K562 (cell line): ENCODE measurements at regions not wholly inside any gene's neighbourhood (a gene's known extent, or its start where the extent isn't known, plus 50 kb on each side); places are given as distances from the start of the nearest gene placed in this dataset.

ENCODE experiments used
- ATAC-seq: fragments of 200-7000 bp; cut with Tn5 transposase; 3 replicates; pipeline ENCODE4 v1.9.1; 2020; ENCODE audit warnings: moderate library complexity
- BruUV-seq: library from RNA; stranded (reverse); fragments of 400-500 nt; replicated peaks from 2 replicates; lab custom pipeline; 2021; lab: Mats Ljungman, UMichigan
- CTCF ChIA-PET: fragments of 300-600 bp; formaldehyde crosslinking; extraction: SDS; loops from one replicate; lab custom pipeline; 2021; ENCODE audit warnings: low intra/inter-chr PET ratio; lab: Yijun Ruan, JAX
- POLR2A ChIA-PET: fragments of 300-600, 350-650 bp; sonication (Branson Sonifier 250); formaldehyde crosslinking; extraction: SDS; loops from one replicate; lab custom pipeline; 2021; ENCODE audit warnings: antibody characterized with exemption, inconsistent platforms; lab: Yijun Ruan, JAX
- DNase-seq, 4 experiments: peaks; one replicate each; pipeline versions ENCODE4 v3.0.0 to v3.0.0-alpha.2; 2011 to 2018; ENCODE audit warnings: low spot score in 3 of 4, mixed read lengths in 3 of 4; ENCODE audit errors: extremely low read depth in 1 of 4
- FAIRE-seq: peaks from 2 replicates; lab custom pipeline; 2011; peaks lifted over from hg19 to GRCh38; lab: Jason Lieb, UNC
- H2AFZ ChIP-seq: 2 replicates; pipeline ENCODE4 v1.6.0; 2011; ENCODE audit warnings: low read depth, low read length, control low read depth, inconsistent platforms
- H3K27ac ChIP-seq: fragments of 200-600 bp; 3 replicates; pipeline ENCODE4 v1.8.0; 2011; ENCODE audit warnings: low read depth, mild to moderate bottlenecking, control low read depth, inconsistent platforms, low read length, moderate library complexity, mixed read lengths; ENCODE audit errors: extremely low read depth
- H3K27me3 ChIP-seq, 2 experiments: fragments of 300-600 bp in 1 of 2; 2 replicates in 1 of 2; 3 replicates in 1 of 2; pipeline versions ENCODE4 v1.6.0 to v1.8.0; 2011; ENCODE audit warnings: inconsistent platforms in 2 of 2, low read length in 2 of 2, mild to moderate bottlenecking in 1 of 2, mixed read lengths in 1 of 2, moderate library complexity in 1 of 2; ENCODE audit not compliant: control insufficient read depth in 2 of 2, insufficient read depth in 2 of 2
- H3K36me3 ChIP-seq: fragments of 300-600 bp; 3 replicates; pipeline ENCODE4 v1.8.0; 2011; ENCODE audit warnings: mild to moderate bottlenecking, low read length, inconsistent platforms; ENCODE audit not compliant: control insufficient read depth, insufficient read depth
- H3K4me1 ChIP-seq, 2 experiments: fragments of 200-600 bp in 1 of 2; replicated peaks in 1 of 2; 2 replicates in 1 of 2; 3 replicates in 1 of 2; pipeline versions ENCODE4 v1.5.1 to v1.8.0; 2011; ENCODE audit warnings: inconsistent platforms in 2 of 2, low read length in 2 of 2, mild to moderate bottlenecking in 1 of 2, mixed read lengths in 1 of 2, moderate library complexity in 1 of 2; ENCODE audit not compliant: control insufficient read depth in 2 of 2, insufficient read depth in 2 of 2
- H3K4me2 ChIP-seq: 2 replicates; pipeline ENCODE4 v1.6.1; 2011; ENCODE audit warnings: low read length, control low read depth, inconsistent platforms, mixed read lengths; ENCODE audit not compliant: insufficient read depth
- H3K4me3 ChIP-seq: fragments of 200-600 bp; sonication (generic), shearing (Covaris generic); 2 replicates; pipeline ENCODE4 v1.5.1; 2016; ENCODE audit warnings: control low read depth, inconsistent platforms
- H3K79me2 ChIP-seq: fragments of 200-600 bp; 3 replicates; pipeline ENCODE4 v1.8.0; 2011; ENCODE audit warnings: low read length, inconsistent platforms; ENCODE audit not compliant: control insufficient read depth, insufficient read depth
- H3K9ac ChIP-seq, 2 experiments: 2 replicates each; pipeline versions ENCODE4 v1.6.0 to v1.6.1; 2011; ENCODE audit warnings: low read depth in 2 of 2, low read length in 2 of 2, control low read depth in 1 of 2, inconsistent platforms in 1 of 2, mild to moderate bottlenecking in 1 of 2, mixed read lengths in 1 of 2; ENCODE audit not compliant: insufficient read depth in 1 of 2
- H3K9me1 ChIP-seq: one replicate; pipeline ENCODE4 v1.6.0; 2011; ENCODE audit warnings: inconsistent platforms, mild to moderate bottlenecking, low read length, moderate library complexity; ENCODE audit not compliant: control insufficient read depth, insufficient read depth
- H3K9me3 ChIP-seq: replicated peaks from 2 replicates; pipeline ENCODE4 v1.5.1; 2011; ENCODE audit warnings: low read depth, low read length, inconsistent platforms; ENCODE audit not compliant: control insufficient read depth, insufficient read depth
- H4K20me1 ChIP-seq: replicated peaks from 2 replicates; pipeline ENCODE4 v1.6.1; 2011; ENCODE audit warnings: low read length, inconsistent platforms, mixed read lengths; ENCODE audit not compliant: control insufficient read depth, insufficient read depth
- CBFA2T2 ChIP-seq: fragments of 450-650 bp; conservative IDR thresholded peaks from 2 replicates; pipeline ENCODE4 v1.6.1; 2017; ENCODE audit warnings: mild to moderate bottlenecking
- CREBBP ChIP-seq: IDR thresholded peaks from one replicate; pipeline ENCODE4 v1.6.1; 2012; ENCODE audit warnings: low read depth, mild to moderate bottlenecking, control low read depth, inconsistent platforms, low read length
- FOXJ3 ChIP-seq: sonication (generic); formaldehyde crosslinking; IDR thresholded peaks from 2 replicates; pipeline ENCODE4 v1.4.0; 2020; ENCODE audit warnings: mild to moderate bottlenecking, missing genetic modification reagents
- GABPB1 ChIP-seq: sonication (generic); formaldehyde crosslinking; IDR thresholded peaks from 2 replicates; pipeline ENCODE4 v1.8.0; 2022; ENCODE audit warnings: mild to moderate bottlenecking, missing genetic modification reagents
- ILK ChIP-seq: fragments of 450-650 bp; IDR thresholded peaks from 2 replicates; pipeline ENCODE4 v1.6.1; 2016; ENCODE audit warnings: missing genetic modification characterization, low read depth, mild to moderate bottlenecking, missing compliant biosample characterization, moderate library complexity, borderline replicate concordance
- JUND ChIP-seq, 2 experiments: IDR thresholded peaks; 2 replicates in 1 of 2; 3 replicates in 1 of 2; pipeline ENCODE4 v1.6.1; 2011; ENCODE audit warnings: borderline replicate concordance in 2 of 2, low read depth in 2 of 2, low read length in 2 of 2, improper control_type of control experiment in 1 of 2, missing biosample characterization in 1 of 2, missing genetic modification characterization in 1 of 2, missing genetic modification reagents in 1 of 2
- MCM2 ChIP-seq: fragments of 450-650 bp; IDR thresholded peaks from 2 replicates; pipeline ENCODE4 v1.6.1; 2017; ENCODE audit warnings: low read depth, mild to moderate bottlenecking
- NFXL1 ChIP-seq: fragments of 450-650 bp; formaldehyde crosslinking; IDR thresholded peaks from 2 replicates; pipeline ENCODE4 v1.4.0; 2021; ENCODE audit warnings: mild to moderate bottlenecking
- RFX1 ChIP-seq: fragments of 450-650 bp; IDR thresholded peaks from 2 replicates; pipeline ENCODE4 v1.6.1; 2016; ENCODE audit warnings: mild to moderate bottlenecking, moderate library complexity
- SREBF2 ChIP-seq: sonication (generic); formaldehyde crosslinking; IDR thresholded peaks from 2 replicates; pipeline ENCODE4 v1.4.0; 2020; ENCODE audit warnings: mild to moderate bottlenecking, missing genetic modification reagents
- TEAD4 ChIP-seq, 2 experiments: sonication (generic) in 1 of 2; formaldehyde crosslinking in 1 of 2; IDR thresholded peaks; 2 replicates each; pipeline versions ENCODE4 v1.6.1 to v1.8.0; 2012 to 2022; ENCODE audit warnings: borderline replicate concordance in 1 of 2, inconsistent platforms in 1 of 2, low read length in 1 of 2, mild to moderate bottlenecking in 1 of 2, missing genetic modification reagents in 1 of 2
- YBX1 ChIP-seq: fragments of 450-650 bp; IDR thresholded peaks from 2 replicates; pipeline ENCODE4 v1.7.1; 2016; ENCODE audit warnings: mild to moderate bottlenecking
- ZNF143 ChIP-seq: sonication (generic); formaldehyde crosslinking; IDR thresholded peaks from 2 replicates; pipeline ENCODE4 v1.9.0; 2022; ENCODE audit warnings: mild to moderate bottlenecking, missing genetic modification reagents
- ZNF57 ChIP-seq: fragments of 450-650 bp; formaldehyde crosslinking; IDR thresholded peaks from 2 replicates; pipeline ENCODE4 v1.4.0; 2020; ENCODE audit warnings: mild to moderate bottlenecking, moderate library complexity
- ZNF584 ChIP-seq: fragments of 200-800 bp; sonication (Bioruptor generic); IDR thresholded peaks from 2 replicates; pipeline ENCODE4 v1.6.1; 2016; ENCODE audit warnings: low read depth, mild to moderate bottlenecking, missing genetic modification characterization, missing compliant biosample characterization
- WGBS: fragments of 100-300 bp; shearing (Covaris generic); methylation state at CpG from one replicate; pipeline ENCODE4 v1.1.6; 2016; ENCODE audit warnings: low coverage, mixed read lengths; ENCODE audit not compliant: insufficient coverage; ENCODE audit errors: missing lambda C conversion rate; 5-methylcytosine and 5-hydroxymethylcytosine counted together
- in situ Hi-C: fragments of 300-500 bp; cut with MboI; formaldehyde crosslinking; loops from 4 replicates; pipeline ENCODE4 v1.15.0; 2018; ENCODE audit warnings: inconsistent platforms, mixed read lengths
- intact Hi-C: fragments of 100-400 bp; cut with micrococcal nuclease; formaldehyde crosslinking; loops from 2 replicates; pipeline ENCODE4 v1.14.2; 2022
- TF ChIP-seq, protein P1 (sequence below): fragments of 450-650 bp; IDR thresholded peaks from 2 replicates; pipeline ENCODE4 v1.6.1; 2017; ENCODE audit warnings: antibody characterized with exemption
- TF ChIP-seq, protein P2 (sequence below): fragments of 450-650 bp; IDR thresholded peaks from 2 replicates; pipeline ENCODE4 v1.6.1; 2016; ENCODE audit warnings: antibody characterized with exemption
- TF ChIP-seq, protein P3 (sequence below): fragments of 250-450 bp; sonication (Bioruptor Pico); IDR thresholded peaks from 2 replicates; pipeline ENCODE4 v1.5.1; 2021; ENCODE audit warnings: mild to moderate bottlenecking

DNA sequence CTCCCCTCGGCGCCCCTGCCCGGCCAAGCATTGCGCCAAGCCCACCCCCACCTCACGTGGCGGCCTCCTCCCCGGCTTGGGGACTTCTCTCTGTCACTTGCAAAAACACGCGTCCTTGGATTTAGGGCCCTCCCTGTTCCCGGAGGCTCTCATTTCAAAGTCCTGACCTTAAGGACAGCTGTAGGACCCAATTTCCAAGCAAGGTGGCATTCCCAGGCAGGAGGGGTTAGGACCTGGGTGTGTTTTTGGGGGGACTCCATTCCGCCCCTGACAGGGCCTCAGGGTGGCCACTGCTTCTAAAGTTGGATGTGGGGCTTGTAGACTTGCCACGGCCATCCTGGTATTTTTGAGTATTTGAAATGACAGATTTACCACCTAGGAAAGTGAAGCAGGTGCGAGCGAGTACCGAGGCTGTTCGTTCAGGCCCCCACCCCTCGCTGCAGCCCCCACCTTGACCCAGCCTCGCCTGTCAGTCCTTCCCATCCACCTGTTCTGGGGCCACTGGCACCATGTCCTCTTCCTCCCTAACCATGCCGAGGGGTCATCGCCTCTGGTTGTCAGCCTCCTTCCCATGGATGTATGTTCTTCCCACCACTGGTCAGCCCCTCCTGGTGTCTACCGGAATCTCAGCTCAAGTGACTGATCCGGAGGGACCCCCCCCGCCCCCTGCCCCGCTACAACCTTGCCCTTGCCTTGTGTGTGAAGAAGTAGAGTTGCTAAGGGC is 52.4 kb downstream of the MRPL36 start:
- Histone ChIP-seq H3K9ac (no peak overlapping the region), H3K27me3 (peaks cover 62 to 87% of the 10 kb centered on the region in 2 experiments; a peak in 4 of 5 replicates), H2AFZ (0 out of 2 replicates have a peak overlapping the region, but pooled peaks have one; percentile 10), H3K27ac (no peak overlapping the region), H3K4me2 (no peak overlapping the region), H3K4me1 (peaks cover 0 to 15% of the 10 kb centered on the region in 2 experiments; a peak in 2 of 5 replicates), H3K9me1 (no peaks in the 10 kb centered on the region), H3K36me3 (no peaks in the 10 kb centered on the region), H4K20me1 (0 out of 2 replicates have a peak, but pooled peaks cover 2% of the 10 kb centered on the region), H3K4me3 (no peak overlapping the region), H3K9me3 (no peaks in the 10 kb centered on the region), H3K79me2 (no peaks in the 10 kb centered on the region)
- DNase-seq = no peak
- TF ChIP-seq MCM2 = no peak
- TF ChIP-seq GABPB1 (CRISPR knock-in tag) = no peak
- no peak for TF ChIP-seq FOXJ3 (CRISPR knock-in tag)
- TF ChIP-seq ZNF143 (CRISPR knock-in tag) = no peak
- no peak for TF ChIP-seq YBX1
- TF ChIP-seq ZNF57 (CRISPR knock-in tag) = no peak
- TF ChIP-seq RFX1 = no peak
- TF ChIP-seq, protein P1, sequence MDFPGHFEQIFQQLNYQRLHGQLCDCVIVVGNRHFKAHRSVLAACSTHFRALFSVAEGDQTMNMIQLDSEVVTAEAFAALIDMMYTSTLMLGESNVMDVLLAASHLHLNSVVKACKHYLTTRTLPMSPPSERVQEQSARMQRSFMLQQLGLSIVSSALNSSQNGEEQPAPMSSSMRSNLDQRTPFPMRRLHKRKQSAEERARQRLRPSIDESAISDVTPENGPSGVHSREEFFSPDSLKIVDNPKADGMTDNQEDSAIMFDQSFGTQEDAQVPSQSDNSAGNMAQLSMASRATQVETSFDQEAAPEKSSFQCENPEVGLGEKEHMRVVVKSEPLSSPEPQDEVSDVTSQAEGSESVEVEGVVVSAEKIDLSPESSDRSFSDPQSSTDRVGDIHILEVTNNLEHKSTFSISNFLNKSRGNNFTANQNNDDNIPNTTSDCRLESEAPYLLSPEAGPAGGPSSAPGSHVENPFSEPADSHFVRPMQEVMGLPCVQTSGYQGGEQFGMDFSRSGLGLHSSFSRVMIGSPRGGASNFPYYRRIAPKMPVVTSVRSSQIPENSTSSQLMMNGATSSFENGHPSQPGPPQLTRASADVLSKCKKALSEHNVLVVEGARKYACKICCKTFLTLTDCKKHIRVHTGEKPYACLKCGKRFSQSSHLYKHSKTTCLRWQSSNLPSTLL = no peak
- TF ChIP-seq CBFA2T2 = no peak
- no peak for TF ChIP-seq TEAD4 (IDR thresholded peaks at IDR 0.05; ENCODE audit: low read length)
- TF ChIP-seq TEAD4 (CRISPR knock-in tag; IDR thresholded peaks at IDR 0.05; ENCODE audit: borderline replicate concordance) = no peak
- no peak for TF ChIP-seq CREBBP
- no peak for TF ChIP-seq NFXL1
- no peak for TF ChIP-seq SREBF2
- TF ChIP-seq ILK = no peak
- no peak for TF ChIP-seq JUND (IDR thresholded peaks at IDR 0.05; ENCODE audit: borderline replicate concordance, low read depth, low read length)
- TF ChIP-seq JUND (tag; IDR thresholded peaks at IDR 0.05; ENCODE audit: borderline replicate concordance, low read depth, low read length) = no peak
- TF ChIP-seq ZNF584 (CRISPR knock-in tag) = no peak
- TF ChIP-seq, protein P2, sequence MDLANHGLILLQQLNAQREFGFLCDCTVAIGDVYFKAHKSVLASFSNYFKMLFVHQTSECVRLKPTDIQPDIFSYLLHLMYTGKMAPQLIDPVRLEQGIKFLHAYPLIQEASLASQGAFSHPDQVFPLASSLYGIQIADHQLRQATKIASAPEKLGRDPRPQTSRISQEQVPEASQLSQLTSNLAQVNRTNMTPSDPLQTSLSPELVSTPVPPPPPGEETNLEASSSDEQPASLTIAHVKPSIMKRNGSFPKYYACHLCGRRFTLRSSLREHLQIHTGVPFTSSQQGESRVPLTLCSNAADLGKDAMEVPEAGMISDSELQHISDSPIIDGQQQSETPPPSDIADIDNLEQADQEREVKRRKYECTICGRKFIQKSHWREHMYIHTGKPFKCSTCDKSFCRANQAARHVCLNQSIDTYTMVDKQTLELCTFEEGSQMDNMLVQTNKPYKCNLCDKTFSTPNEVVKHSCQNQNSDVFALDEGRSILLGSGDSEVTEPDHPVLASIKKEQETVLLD = no peak
- TF ChIP-seq, protein P3, sequence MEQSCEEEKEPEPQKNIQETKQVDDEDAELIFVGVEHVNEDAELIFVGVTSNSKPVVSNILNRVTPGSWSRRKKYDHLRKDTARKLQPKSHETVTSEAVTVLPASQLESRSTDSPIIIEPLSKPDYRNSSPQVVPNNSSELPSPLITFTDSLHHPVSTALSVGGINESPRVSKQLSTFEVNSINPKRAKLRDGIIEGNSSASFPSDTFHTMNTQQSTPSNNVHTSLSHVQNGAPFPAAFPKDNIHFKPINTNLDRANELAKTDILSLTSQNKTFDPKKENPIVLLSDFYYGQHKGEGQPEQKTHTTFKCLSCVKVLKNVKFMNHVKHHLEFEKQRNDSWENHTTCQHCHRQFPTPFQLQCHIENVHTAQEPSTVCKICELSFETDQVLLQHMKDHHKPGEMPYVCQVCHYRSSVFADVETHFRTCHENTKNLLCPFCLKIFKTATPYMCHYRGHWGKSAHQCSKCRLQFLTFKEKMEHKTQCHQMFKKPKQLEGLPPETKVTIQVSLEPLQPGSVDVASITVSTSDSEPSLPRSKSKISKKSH = no peak
- WGBS = 18% methylated on average over 23 of the region's 24 CpGs
- intact Hi-C loops = no loop called here
- no peak for ATAC-seq
- in situ Hi-C loops = loop anchor here (10.0 kb wide), 1 partner anchor 288 kb away; no protein-coding TSS in a partner anchor
- ChIA-PET POLR2A (no interaction called here), CTCF (interaction anchor here (0.7 kb wide), 1 partner anchor 129 kb away, joined by 4 read pairs; no protein-coding TSS in a partner anchor)
- BruUV-seq = no TSS peak
- FAIRE-seq = no peak
